ENCODE measurements at regions not wholly inside any gene's neighbourhood (a gene's known extent, or its start where the extent isn't known, plus 50 kb on each side); places are given as distances from the start of the nearest gene placed in this dataset.

DNA sequence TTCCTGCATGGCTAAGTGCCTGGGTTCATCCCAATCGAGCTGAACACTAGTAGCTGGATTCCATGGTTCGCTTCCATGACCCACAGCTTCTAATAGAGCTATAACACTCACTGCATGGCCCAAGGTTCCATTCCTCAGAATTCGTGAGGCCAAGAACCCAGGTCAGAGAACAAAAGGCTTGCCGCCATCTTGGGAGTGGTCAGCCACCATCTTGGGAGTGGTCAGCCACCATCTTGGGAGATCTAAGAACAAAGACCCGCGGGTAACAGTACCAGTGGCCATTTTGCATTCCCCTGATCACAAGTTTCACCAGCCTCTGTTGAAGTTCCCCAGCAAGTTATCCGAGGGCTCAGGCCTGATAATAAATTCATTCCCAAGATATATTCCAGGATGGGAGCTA lies 179.6 kb downstream of the LMBRD1 start:
- TF ChIP-seq, protein P1, sequence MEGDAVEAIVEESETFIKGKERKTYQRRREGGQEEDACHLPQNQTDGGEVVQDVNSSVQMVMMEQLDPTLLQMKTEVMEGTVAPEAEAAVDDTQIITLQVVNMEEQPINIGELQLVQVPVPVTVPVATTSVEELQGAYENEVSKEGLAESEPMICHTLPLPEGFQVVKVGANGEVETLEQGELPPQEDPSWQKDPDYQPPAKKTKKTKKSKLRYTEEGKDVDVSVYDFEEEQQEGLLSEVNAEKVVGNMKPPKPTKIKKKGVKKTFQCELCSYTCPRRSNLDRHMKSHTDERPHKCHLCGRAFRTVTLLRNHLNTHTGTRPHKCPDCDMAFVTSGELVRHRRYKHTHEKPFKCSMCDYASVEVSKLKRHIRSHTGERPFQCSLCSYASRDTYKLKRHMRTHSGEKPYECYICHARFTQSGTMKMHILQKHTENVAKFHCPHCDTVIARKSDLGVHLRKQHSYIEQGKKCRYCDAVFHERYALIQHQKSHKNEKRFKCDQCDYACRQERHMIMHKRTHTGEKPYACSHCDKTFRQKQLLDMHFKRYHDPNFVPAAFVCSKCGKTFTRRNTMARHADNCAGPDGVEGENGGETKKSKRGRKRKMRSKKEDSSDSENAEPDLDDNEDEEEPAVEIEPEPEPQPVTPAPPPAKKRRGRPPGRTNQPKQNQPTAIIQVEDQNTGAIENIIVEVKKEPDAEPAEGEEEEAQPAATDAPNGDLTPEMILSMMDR (IDR thresholded peaks at IDR 0.05; ENCODE audit: low read depth, low read length): no peak
- TF ChIP-seq, protein P2, sequence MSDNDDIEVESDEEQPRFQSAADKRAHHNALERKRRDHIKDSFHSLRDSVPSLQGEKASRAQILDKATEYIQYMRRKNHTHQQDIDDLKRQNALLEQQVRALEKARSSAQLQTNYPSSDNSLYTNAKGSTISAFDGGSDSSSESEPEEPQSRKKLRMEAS (IDR thresholded peaks at IDR 0.05; ENCODE audit: low read depth, low read length): no peak

Data from NB4 (cell line).